Lower lobe of right lung (tissue), 2 donors: ENCODE measurements at regions not wholly inside any gene's neighbourhood (a gene's known extent, or its start where the extent isn't known, plus 50 kb on each side); places are given as distances from the start of the nearest gene placed in this dataset.

Experiments
- ATAC-seq, 2 donors: fragments of 200-7000 bp; cut with Tn5 transposase; one replicate each; pipeline ENCODE4 v1.9.1; 2020 to 2022; ENCODE audit warnings: mild to moderate bottlenecking in 2 of 2, moderate library complexity in 2 of 2
- DNase-seq: peaks from one replicate; pipeline ENCODE4 v3.0.0-alpha.2; 2020
- H3K27ac ChIP-seq: fragments of 200-600 bp; one replicate; pipeline ENCODE4 v1.8.0; 2022
- H3K27me3 ChIP-seq: fragments of 200-600 bp; one replicate; pipeline ENCODE4 v1.8.0; 2022; ENCODE audit warnings: low read depth
- H3K36me3 ChIP-seq: fragments of 200-600 bp; one replicate; pipeline ENCODE4 v1.8.0; 2022; ENCODE audit warnings: mild to moderate bottlenecking
- H3K4me1 ChIP-seq: fragments of 200-600 bp; one replicate; pipeline ENCODE4 v1.8.0; 2022
- H3K4me3 ChIP-seq: fragments of 200-600 bp; one replicate; pipeline ENCODE4 v1.8.0; 2022; ENCODE audit warnings: mild to moderate bottlenecking
- H3K9me3 ChIP-seq: fragments of 200-600 bp; one replicate; pipeline ENCODE4 v1.8.0; 2022
- intact Hi-C: fragments of 100-400 bp; cut with DNase I; formaldehyde crosslinking; loops from one replicate; pipeline ENCODE4 v1.11.0; 2022
- TF ChIP-seq, protein P1 (sequence below): fragments of 200-600 bp; IDR thresholded peaks from one replicate; pipeline ENCODE4 v1.8.0; 2022; ENCODE audit warnings: antibody characterized with exemption, mild to moderate bottlenecking
- donor health status: DM: no; HTN: yes; CAD: no; lungs with severe emphysema.

DNA sequence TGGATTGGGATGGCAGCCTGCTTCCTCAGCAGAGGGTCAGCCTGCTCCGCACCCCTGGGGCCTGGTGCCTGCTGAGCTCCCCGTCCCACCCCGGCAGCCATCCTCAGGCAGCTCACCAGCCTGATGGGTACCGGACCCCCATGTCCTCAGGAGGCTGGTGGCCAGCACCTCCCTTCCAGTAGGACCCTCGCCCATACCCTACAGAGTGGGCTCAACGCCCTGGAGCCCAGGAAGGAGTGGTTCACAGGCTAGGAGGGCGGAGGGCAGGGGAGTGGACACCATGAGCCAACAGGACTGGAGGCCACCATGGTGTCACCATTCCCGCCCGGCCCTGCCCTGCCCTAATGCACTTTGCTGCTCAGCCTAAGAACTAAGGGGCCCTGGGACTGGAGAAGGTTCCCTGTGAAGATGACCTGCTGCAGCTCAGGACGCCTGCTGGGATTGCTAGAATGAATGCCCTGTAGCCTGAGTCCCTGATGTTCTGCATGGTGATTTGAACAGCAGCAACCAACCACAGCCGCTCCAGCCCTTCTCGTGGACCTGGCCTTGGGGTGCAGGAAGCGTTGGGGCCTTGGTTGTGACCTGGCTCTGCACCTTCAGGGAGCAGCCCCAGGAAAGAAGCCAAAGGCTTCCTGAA is 1080.8 kb downstream of the BRD1 start:
- Histone ChIP-seq H3K36me3 (no peaks in the 10 kb centered on the region), H3K27me3 (no peaks in the 10 kb centered on the region), H3K4me1 (no peaks in the 10 kb centered on the region), H3K27ac (no peak overlapping the region), H3K9me3 (no peaks in the 10 kb centered on the region), H3K4me3 (no peak overlapping the region)
- DNase-seq (no peak), ATAC-seq (no peak)
- intact Hi-C loops: no loop called here
- TF ChIP-seq, protein P1, sequence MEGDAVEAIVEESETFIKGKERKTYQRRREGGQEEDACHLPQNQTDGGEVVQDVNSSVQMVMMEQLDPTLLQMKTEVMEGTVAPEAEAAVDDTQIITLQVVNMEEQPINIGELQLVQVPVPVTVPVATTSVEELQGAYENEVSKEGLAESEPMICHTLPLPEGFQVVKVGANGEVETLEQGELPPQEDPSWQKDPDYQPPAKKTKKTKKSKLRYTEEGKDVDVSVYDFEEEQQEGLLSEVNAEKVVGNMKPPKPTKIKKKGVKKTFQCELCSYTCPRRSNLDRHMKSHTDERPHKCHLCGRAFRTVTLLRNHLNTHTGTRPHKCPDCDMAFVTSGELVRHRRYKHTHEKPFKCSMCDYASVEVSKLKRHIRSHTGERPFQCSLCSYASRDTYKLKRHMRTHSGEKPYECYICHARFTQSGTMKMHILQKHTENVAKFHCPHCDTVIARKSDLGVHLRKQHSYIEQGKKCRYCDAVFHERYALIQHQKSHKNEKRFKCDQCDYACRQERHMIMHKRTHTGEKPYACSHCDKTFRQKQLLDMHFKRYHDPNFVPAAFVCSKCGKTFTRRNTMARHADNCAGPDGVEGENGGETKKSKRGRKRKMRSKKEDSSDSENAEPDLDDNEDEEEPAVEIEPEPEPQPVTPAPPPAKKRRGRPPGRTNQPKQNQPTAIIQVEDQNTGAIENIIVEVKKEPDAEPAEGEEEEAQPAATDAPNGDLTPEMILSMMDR: no peak

DNA sequence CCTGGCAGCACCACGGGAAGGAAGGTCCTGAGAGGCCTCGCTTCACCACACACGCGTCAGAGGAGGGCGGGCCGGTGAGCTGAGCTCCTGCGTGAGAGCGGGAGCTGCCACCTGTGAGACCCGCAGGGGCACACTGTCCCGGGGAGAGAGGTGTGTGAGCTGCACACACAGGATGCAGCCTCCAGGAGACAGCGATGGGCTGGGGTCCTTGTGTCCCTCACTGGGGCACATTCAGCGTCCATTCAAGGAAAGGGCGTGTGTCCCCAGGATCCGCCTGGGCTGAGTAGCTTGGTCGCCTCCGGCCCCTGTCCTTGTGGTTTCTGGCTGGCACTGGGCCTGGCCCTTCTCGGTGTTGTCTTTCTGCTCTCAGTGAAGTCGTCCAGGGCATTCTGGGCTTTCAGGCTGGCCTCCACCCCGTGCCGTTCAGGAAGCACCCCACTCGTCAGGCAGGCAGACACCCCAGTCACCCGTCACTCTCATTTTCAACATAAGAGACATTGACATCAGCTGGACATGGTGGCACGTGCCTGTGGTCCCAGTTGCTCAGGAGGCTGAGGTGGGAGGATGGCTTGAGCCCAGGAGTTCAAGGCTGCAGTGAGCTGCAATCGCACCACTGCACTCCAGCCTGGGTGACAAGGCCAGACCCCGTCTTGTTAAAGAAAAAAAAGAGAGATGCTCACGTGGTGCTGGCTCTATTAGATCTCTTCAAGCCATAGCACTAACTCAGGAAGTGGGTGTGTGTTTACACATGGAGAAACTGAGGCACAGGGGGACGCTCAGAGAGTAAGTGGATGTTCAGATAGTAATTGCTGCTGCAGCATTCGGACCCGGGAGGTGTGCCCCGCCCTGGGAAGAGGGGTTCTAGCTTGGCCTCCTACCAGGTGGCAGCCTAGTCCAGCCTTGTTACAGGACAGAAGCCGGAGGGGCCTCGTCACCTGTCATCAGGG is 1081.6 kb downstream of the BRD1 start:
- Histone ChIP-seq H3K27me3 (no peaks in the 10 kb centered on the region), H3K9me3 (no peaks in the 10 kb centered on the region), H3K4me3 (no peak overlapping the region), H3K4me1 (no peaks in the 10 kb centered on the region), H3K27ac (no peak overlapping the region), H3K36me3 (no peaks in the 10 kb centered on the region)
- DNase-seq (no peak), ATAC-seq (no peak)
- intact Hi-C loops: no loop called here
- TF ChIP-seq, protein P1: no peak

DNA sequence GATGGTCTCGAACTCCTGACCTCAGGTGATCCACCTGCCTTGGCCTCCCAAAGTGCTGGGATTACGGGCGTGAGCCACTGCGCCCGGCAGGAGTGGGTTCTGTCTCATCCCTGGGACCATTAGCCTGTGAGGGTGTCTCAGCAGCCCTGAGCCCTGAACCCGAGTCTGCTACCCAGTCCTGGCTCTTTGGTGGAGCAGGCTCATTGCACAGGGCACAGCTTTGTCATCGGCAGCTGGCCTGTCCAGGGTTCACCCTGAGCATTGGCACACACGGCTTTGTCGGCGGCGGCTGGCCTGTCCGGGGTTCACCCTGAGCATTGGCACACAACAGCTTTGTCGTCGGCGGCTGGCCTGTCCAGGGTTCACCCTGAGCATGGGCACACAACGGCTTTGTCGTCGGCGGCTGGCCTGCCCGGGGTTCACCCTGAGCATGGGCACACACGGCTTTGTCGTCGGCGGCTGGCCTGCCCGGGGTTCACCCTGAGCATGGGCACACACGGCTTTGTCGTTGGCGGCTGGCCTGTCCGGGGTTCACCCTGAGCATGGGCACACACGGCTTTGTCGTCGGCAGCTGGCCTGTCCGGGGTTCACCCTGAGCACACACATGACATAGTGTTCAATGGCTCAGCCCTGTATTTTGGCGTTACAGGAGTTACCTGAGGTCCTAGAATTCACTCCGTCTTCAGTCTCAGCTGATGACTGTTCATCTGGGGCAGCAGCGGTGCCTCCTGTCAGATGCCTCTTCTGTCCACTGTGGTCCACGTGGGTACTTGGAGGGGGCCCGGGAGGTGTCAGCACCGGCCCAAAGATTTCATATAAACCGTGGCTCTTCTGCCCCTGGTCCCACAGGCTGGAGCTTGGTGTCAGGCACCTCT is 1082.5 kb downstream of the BRD1 start:
- intact Hi-C loops: no loop called here

DNA sequence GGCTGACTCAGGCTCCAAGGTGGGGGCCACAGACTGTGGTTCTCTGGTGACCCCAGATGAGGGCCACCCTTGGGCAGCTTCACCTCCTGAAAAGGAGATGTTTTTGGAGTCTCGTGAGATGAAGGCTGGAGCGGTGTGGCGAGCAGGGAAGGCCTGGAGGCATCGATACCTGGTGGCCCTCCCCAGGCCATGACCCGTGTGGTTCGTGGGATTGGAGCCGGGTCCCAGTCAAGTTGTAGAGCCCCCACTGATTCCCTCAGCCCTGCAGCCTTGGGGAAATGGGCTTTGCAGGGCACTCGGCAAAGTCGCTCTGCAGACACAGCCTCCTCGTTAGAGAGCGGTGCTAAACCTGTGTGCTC is 1083.4 kb downstream of the BRD1 start:
- intact Hi-C loops: no loop called here
- H3K36me3 ChIP-seq: no peaks in the 10 kb centered on the region
- no peak for DNase-seq
- no peak overlapping the region for H3K27ac ChIP-seq
- H3K4me3 ChIP-seq: no peak overlapping the region
- TF ChIP-seq, protein P1: no peak
- no peaks in the 10 kb centered on the region for H3K27me3 ChIP-seq
- H3K9me3 ChIP-seq: no peaks in the 10 kb centered on the region
- no peak for ATAC-seq
- no peaks in the 10 kb centered on the region for H3K4me1 ChIP-seq

More for the DNA sequence above, 1082.5 kb downstream of the BRD1 start:
- Histone ChIP-seq H3K36me3 (no peaks in the 10 kb centered on the region), H3K4me1 (no peaks in the 10 kb centered on the region), H3K27ac (no peak overlapping the region), H3K4me3 (no peak overlapping the region), H3K27me3 (no peaks in the 10 kb centered on the region), H3K9me3 (no peaks in the 10 kb centered on the region)
- TF ChIP-seq, protein P1: no peak
- ATAC-seq: no peak
- DNase-seq: no peak

DNA sequence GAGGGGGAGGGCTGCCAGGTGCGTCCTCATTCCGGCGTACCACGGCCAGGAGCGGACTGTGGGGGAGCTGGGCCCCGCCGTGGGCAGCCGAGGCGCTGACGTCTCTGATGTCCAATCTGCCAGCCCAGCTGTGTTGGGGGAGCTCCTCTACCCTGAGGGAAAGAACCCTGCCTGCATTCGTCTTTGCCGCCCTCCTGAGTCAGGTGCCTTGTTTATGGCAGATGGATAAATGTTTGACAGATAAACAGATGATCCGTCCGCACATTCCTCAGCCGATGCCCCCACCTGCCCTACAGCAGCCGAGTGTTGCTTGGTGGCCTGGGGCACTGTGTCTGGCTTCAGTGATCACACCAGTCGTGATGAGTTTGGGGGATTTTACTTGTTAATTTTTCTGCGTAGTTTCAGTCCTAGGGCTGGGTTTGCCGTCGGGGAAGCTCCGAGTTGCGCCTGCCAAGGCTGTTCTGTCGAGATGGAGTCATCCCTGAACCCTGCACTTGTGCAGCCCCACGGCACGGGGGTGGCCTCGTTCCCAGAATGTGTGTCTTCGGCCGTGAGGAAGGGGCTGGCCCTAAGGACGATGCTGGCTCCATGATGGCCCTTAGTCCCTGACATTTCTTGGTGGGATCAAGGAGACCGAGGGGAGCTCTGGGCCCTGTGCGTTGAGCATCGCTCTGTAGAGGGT is 1083.9 kb downstream of the BRD1 start:
- Histone ChIP-seq H3K27me3 (no peaks in the 10 kb centered on the region), H3K4me3 (no peak overlapping the region), H3K36me3 (no peaks in the 10 kb centered on the region), H3K27ac (no peak overlapping the region), H3K9me3 (no peaks in the 10 kb centered on the region), H3K4me1 (no peaks in the 10 kb centered on the region)
- ATAC-seq (no peak), DNase-seq (no peak)
- TF ChIP-seq, protein P1: no peak
- intact Hi-C loops: no loop called here
